Stimulated activated CD8-positive, alpha-beta memory T cell treated with anti-CD3 and anti-CD28 coated beads, Interleukin-2, amount 100 ng/mL, for 48 hours (primary cell): ENCODE measurements at regions not wholly inside any gene's neighbourhood (a gene's known extent, or its start where the extent isn't known, plus 50 kb on each side); places are given as distances from the start of the nearest gene placed in this dataset.
"Not testable (repeated sequence)": the region's sequence is repeated elsewhere in the genome, so short reads cannot be mapped to it uniquely, and the experiment has no call there.

ENCODE experiments used
- DNase-seq, 2 donors: peaks; one replicate each; pipeline ENCODE4 v3.0.0-alpha.2; 2020; ENCODE audit warnings: low read depth in 2 of 2

GRCh38 chr6:119459207-119459974, 109.8 kb upstream of the MAN1A1 start:
- no peak for DNase-seq

- no peak for DNase-seq
Measured at GRCh38 chr6:119454714-119455113, 105.2 kb upstream of the MAN1A1 start.

GRCh38 chr6:119453242-119454200, 104.0 kb upstream of the MAN1A1 start:
- DNase-seq, result no peak

- DNase-seq, result no peak
Measured at GRCh38 chr6:119449331-119450156, 100.0 kb upstream of the MAN1A1 start.

- DNase-seq, result no peak
Measured at GRCh38 chr6:119447921-119448320, 98.4 kb upstream of the MAN1A1 start.

DNA sequence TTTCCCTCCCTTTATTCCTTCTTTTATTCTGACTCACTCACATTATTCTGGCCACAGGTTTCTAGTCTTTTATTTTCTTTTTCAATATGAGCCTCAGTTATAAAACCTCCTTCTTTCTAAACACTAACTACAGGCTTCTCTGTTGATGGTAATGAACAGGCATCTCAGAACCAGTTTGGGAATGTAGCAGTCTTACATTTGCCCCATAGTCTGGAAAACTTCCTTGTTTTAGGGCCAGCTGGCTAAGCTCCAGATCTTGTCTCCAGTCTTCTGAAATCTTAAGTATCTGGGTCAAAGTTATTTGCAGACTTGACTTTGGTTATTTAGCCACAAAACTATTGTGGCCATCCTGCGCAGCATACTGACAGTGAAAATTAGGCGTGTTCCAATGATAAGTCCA, 97.0 kb upstream of the MAN1A1 start:
- no peak for DNase-seq

DNA sequence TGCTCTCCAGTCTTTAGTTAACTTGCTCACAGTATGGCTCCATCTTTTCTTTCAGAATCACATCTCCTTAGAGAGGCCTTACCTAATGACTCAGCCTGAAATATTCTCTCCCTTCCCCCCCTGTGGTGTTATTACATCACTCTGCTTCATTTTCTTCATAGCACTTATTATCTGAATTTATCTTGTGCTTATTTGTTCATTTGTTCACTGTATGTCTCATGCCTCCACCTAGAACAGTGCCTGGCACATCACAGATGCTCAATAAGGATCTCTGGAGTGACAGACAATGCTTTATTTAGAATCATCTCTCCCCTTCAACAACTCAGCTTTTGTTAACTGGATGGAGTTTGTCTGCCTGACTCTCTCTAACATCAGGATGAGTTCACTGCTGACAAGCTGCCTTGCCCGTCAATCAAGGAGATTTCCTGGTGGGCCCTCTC, 96.6 kb upstream of the MAN1A1 start:
- no peak for DNase-seq

- DNase-seq, result no peak
Measured at GRCh38 chr6:119445666-119446065, 96.1 kb upstream of the MAN1A1 start.

DNA sequence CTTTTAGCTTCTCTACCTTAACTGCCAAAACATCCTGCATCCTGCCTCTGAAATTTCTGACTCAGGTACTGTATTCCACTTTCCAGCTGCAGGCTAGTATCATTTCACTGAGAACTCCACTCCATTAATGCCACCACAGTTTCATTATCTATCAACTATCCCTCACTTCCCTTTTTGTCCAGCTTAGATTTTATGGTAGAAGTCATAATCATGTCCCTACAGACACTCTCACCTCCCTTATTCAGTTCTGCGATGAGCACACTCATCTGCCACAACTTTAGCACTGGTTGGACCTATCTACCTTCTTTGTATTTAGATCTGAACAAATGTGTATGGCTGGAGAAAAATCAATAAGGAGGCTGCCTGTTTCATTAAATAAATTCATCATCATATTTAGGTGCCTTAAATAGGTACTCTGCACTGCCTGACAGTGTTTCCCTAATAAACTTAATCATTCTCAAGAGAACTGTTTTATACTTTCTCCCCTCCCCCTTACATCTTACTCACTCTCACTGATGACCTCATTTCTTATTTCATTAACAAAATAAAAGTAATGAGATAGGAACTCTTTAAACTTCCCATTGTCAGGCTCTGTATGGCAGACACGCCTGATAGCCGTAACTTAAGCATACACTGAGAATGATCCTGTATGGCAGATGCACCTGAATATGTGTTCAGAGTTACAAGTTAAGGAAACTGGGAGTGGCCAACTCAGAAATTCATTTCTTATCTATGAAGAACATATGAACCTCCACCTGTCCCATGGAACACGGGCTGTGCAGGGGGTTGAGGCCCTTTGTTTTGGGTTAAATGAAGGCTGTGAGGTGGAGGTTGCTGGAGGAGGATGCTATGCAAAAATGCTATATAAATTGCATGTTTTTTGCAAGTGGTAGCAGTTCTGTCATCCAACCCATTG, 95.3 kb upstream of the MAN1A1 start:
- DNase-seq, result no peak

DNA sequence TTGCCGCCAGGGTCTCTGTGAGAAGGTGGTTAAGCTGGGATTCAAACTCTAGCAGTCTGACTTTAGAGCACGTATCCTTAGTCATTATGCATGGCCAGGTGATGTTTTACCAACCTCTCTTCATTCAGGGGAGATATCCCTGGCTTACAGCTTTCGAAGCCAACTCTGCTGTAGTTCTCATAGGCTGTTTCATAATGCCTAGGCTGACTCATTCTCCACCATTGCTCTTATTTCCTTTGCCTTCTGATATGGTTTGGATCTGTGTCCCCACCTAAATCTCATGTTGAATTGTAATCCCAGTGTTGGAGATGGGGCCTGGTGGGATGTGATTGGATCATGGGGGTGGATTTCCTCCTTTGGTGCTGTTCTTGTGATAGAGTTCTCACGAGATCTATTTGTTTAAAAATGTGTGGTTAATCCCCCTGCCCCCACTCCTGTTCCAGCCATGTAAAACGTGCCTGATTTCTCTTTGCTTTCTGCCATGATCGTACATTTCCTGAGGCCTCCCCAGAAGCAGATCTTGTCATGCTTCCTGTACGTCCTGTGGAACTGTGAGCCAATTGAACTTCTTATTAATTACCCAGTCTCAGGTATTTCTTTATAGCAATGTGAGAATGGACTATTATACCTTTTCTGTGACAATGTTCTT, 94.6 kb upstream of the MAN1A1 start:
- no peak for DNase-seq

- DNase-seq, result no peak
Measured at GRCh38 chr6:119442776-119443184, 93.2 kb upstream of the MAN1A1 start.

GRCh38 chr6:119440953-119441352, 91.4 kb upstream of the MAN1A1 start:
- DNase-seq, result no peak

- DNase-seq, result no peak
Measured at GRCh38 chr6:119436583-119436982, 87.0 kb upstream of the MAN1A1 start.

DNA sequence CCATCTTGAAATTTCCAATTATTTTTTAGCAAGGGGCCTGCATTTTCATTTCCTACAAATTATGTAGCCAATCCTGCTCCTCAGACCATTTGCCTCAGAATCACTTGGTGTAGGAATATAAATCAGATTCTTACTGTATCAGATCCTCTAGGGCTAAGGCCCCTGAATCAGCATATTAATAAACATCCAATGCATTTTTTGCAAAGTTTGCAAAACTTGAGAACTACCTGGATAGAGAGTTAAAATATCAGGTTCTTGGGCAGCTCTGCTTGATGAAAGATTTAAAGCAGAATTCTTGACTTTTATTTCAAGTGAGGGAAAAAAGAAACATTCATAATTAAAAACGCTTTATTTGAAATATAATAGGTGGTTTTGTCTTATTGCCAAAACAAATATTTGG, 82.2 kb upstream of the MAN1A1 start:
- no peak for DNase-seq

DNA sequence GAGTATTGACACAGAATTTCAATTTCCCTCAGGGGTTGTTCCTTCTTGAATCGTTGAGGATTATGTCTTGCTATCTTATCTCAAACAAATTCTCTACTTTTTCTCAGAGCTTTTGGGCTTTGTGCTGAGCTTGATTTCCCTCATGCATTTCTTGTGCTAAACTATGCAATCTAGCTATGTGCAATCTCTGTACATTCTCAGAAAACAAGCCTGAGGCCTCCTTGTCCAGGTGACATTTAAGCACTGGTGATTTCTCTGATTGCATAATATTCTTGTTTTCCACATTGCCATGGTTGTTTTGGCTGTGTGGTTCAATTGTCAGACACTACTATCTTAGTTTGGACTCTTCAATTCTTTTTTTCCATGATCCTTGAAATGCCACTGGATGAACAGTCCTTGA, 81.2 kb upstream of the MAN1A1 start:
- no peak for DNase-seq

DNA sequence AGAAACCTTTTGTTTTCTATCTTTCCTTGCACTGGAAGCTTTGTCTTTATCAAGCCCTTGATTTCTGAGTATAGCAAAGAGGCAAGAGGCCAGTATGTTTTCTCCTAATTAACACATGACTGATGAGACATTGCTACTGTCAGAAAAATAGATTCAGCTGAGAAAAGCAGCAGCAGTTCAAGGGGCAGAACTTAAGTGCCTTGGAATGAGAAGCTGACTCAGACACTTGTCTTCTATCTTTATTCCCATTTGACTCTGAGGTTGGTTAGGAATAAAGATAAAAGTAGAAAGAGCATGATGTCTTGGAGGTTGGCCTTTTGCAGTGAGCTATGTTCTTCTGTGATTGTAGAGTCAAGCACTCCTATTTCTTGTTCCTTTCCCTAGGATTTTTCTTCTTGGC, 79.1 kb upstream of the MAN1A1 start:
- no peak for DNase-seq

DNA sequence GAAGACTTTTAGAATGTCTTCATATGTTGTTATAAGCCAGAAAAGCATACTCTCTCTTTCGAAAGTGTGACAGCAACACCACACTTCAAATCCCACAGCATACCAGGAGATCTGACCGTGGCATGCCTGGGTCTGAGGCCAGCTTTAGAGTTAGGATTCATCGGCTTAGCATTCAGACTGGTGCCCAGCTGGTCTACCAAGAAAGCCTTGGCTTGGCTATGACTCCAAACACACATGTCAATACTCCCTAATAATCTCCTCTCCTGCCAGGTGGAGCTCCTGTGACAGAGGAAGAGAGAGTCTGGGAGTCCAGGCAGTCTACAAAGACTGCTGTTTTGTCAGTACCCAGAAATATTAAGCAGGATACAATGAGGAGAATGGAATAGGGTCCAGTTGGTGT, 77.1 kb upstream of the MAN1A1 start:
- DNase-seq, result no peak

DNA sequence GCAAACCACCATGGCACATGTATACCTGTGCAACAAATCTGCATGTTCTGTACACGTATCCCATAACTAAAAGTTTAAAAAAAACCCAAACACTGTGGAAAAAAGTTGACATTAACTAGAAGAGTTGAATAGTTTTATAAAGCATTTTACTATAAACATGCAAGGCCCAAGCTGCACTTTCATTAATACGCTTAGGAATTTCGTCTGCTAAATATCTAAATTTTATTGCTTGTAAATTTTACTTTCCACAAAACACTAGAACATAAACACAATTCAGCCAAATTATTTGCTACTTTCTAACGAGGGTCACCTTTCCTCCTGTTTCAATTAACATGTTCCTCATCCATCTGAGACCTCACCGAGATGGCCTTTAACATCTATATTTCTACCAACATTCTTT, 74.4 kb upstream of the MAN1A1 start:
- DNase-seq, result no peak

DNA sequence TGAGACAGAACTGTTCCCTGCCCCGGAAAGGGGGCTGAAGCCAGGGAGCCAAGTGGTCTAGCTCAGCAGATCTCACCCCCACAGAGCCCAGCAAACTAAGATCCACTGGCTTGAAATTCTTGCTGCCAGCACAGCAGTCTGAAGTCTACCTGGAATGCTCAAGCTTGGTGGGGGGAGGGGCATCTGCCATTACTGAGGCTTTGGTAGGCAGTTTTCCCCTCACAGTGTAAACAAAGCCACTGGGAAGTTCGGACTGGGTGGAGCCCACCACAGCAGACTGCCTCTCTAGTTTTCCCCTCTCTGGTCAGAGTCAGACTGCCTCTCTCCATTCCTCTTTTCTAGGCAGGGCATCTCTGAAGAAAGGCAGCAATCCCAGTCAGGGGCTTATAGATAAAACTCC, 68.5 kb upstream of the MAN1A1 start:
- DNase-seq, result not testable (repeated sequence)

- DNase-seq, result no peak
Measured at GRCh38 chr6:119407156-119407555, 57.6 kb upstream of the MAN1A1 start.
